Glutamatergic neuron (in vitro differentiated cells): ENCODE measurements at regions not wholly inside any gene's neighbourhood (a gene's known extent, or its start where the extent isn't known, plus 50 kb on each side); places are given as distances from the start of the nearest gene placed in this dataset.

Experiments
- DNase-seq: peaks from one replicate; pipeline ENCODE4 v3.0.0; 2022
- H3K27ac Mint-ChIP-seq: one replicate; pipeline ENCODE4 v1.8.0; 2020; ENCODE audit warnings: mild to moderate bottlenecking, mixed read lengths, inconsistent platforms; ENCODE audit not compliant: unreplicated experiment
- H3K27me3 Mint-ChIP-seq: one replicate; pipeline ENCODE4 v1.8.0; 2020; ENCODE audit warnings: mild to moderate bottlenecking, moderate library complexity, mixed read lengths, inconsistent platforms; ENCODE audit not compliant: unreplicated experiment
- H3K36me3 Mint-ChIP-seq: one replicate; pipeline ENCODE4 v1.8.0; 2020; ENCODE audit warnings: mild to moderate bottlenecking, mixed read lengths, inconsistent platforms; ENCODE audit not compliant: unreplicated experiment
- H3K4me1 Mint-ChIP-seq: one replicate; pipeline ENCODE4 v1.8.0; 2020; ENCODE audit warnings: mild to moderate bottlenecking, low read depth, mixed read lengths, inconsistent platforms; ENCODE audit not compliant: unreplicated experiment
- H3K4me3 Mint-ChIP-seq: one replicate; pipeline ENCODE4 v1.8.0; 2020; ENCODE audit warnings: mild to moderate bottlenecking, mixed read lengths, inconsistent platforms; ENCODE audit not compliant: unreplicated experiment
- H3K9me3 Mint-ChIP-seq: one replicate; pipeline ENCODE4 v1.8.0; 2020; ENCODE audit warnings: mild to moderate bottlenecking, moderate library complexity, mixed read lengths, inconsistent platforms; ENCODE audit not compliant: unreplicated experiment
- TF ChIP-seq, protein P1 (sequence below): fragments of 200-600 bp; sonication (generic); IDR thresholded peaks from one replicate; pipeline ENCODE4 v1.5.0; 2021; ENCODE audit not compliant: partially characterized antibody, unreplicated experiment

DNA sequence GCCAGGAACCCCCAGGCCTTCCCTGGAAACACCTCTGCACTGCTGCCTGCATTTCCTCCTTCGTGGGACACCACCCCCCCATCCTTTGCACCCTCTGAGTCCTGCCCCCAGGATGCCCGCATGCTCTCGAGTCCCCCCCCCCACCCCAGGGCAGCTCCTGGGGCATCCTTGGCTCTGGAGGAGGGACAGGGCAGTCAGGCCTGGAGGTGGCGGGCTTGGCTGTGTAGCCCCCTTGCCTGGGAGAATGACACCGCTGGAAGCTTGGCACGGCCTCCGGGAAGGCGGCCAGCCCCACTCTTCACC, 98.9 kb upstream of the GSE1 start:
- peaks cover 14% of the 10 kb centered on the region for H3K9me3 Mint-ChIP-seq
- no peak overlapping the region for H3K4me3 Mint-ChIP-seq
- no peak for DNase-seq
- peaks cover 11% of the 10 kb centered on the region for H3K27me3 Mint-ChIP-seq
- TF ChIP-seq, protein P1, sequence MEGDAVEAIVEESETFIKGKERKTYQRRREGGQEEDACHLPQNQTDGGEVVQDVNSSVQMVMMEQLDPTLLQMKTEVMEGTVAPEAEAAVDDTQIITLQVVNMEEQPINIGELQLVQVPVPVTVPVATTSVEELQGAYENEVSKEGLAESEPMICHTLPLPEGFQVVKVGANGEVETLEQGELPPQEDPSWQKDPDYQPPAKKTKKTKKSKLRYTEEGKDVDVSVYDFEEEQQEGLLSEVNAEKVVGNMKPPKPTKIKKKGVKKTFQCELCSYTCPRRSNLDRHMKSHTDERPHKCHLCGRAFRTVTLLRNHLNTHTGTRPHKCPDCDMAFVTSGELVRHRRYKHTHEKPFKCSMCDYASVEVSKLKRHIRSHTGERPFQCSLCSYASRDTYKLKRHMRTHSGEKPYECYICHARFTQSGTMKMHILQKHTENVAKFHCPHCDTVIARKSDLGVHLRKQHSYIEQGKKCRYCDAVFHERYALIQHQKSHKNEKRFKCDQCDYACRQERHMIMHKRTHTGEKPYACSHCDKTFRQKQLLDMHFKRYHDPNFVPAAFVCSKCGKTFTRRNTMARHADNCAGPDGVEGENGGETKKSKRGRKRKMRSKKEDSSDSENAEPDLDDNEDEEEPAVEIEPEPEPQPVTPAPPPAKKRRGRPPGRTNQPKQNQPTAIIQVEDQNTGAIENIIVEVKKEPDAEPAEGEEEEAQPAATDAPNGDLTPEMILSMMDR = no peak
- peaks cover 5% of the 10 kb centered on the region for H3K36me3 Mint-ChIP-seq
- H3K4me1 Mint-ChIP-seq = peaks cover 29% of the 10 kb centered on the region
- no peak overlapping the region for H3K27ac Mint-ChIP-seq

DNA sequence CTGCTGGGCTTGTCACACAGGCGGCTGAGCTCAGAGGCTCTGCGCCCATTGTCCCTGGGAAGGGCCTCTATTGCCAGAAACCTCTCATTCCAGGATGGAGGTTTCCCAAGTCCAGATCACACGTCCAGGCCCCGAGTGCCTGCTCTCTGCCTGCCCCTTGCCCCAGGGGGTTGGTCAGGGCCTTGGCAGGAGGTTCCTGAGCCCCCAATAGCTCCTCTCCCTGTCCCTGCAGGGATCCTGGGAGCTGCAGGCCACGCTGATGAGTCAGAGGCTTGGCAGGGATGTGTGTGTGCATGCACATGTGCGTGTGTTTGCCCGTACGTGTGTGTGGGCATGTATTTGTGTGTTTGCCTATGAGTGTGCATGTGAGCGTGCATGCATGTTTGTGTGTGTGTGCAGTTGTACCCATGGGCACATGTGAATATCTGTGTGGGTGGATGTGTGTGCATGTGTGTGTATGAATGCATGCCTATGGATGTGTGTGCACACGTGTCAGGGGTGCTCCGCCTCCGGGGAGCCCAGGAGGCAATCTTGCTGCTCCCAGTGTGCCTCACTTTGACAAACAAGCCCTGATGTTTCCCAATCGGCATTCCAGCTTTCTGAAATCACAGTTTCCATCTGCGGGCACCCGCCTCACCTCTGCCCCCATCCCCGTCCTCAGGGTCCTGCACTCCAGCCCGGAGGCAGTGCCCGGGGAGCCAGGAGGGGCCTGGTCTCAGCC, 98.4 kb upstream of the GSE1 start:
- no peak overlapping the region for H3K27ac Mint-ChIP-seq
- TF ChIP-seq, protein P1 = no peak
- no peak for DNase-seq
- peaks cover 25% of the 10 kb centered on the region for H3K4me1 Mint-ChIP-seq
- H3K27me3 Mint-ChIP-seq = peaks cover 11% of the 10 kb centered on the region
- peaks cover 9% of the 10 kb centered on the region for H3K36me3 Mint-ChIP-seq
- H3K9me3 Mint-ChIP-seq = peaks cover 14% of the 10 kb centered on the region
- no peak overlapping the region for H3K4me3 Mint-ChIP-seq

DNA sequence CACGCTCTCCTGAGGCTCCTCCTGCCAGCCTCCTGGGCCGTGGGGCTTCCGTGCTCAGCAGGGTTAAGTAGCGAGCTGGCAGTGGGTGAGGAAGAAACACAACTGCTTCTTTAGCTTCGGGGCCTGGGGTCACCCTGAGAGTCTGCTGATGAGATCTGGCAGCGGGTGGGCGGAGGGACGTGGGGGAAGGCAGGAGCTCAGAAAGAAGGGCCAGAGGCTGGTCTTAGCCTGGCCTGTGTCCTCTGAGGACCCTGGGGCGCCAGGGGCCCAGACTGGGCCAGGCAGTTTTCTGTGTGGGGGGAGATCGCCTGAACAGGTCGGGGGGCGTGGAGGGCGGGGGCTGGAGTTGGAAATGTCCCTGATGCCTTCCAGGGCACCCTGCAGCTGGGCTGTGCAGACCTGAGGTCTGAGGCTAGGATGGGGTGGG, 97.8 kb upstream of the GSE1 start:
- Mint-ChIP-seq H3K27me3 (peaks cover 11% of the 10 kb centered on the region), H3K27ac (no peak overlapping the region), H3K4me3 (no peak overlapping the region), H3K36me3 (peaks cover 9% of the 10 kb centered on the region), H3K9me3 (peaks cover 15% of the 10 kb centered on the region), H3K4me1 (peaks cover 21% of the 10 kb centered on the region)
- no peak for DNase-seq
- TF ChIP-seq, protein P1 = no peak

DNA sequence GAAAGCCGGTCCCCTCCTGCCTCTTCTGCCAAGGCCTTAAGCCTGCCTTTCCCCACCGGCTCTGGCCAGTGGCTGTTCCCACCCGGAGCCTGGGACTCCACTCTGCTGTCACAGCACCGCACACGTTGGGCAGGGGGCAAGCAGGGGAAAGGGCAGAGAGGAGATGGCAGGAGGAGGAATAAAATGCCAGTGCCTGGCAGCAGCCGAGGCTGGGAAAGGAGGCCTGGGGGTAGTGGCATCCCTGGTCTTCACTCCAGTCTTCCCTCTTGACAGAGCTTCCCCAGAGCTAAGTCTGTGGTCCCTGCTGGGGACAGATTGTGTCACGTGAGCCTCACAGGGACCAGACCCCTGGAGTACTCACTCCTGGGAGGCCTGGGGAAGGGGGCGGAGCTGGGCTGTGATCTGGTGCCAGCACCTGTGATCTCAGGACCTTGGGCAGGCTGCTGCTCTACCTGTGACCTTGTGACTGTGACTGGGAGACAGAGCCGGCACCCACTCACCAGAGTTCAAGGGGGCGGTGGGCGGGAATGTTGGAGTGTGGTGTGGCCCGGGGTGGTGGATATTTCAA, 97.2 kb upstream of the GSE1 start:
- H3K27me3 Mint-ChIP-seq = peaks cover 11% of the 10 kb centered on the region
- H3K4me1 Mint-ChIP-seq = peaks cover 18% of the 10 kb centered on the region
- TF ChIP-seq, protein P1 = no peak
- H3K36me3 Mint-ChIP-seq = peaks cover 9% of the 10 kb centered on the region
- H3K4me3 Mint-ChIP-seq = no peak overlapping the region
- no peak for DNase-seq
- peaks cover 14% of the 10 kb centered on the region for H3K9me3 Mint-ChIP-seq
- no peak overlapping the region for H3K27ac Mint-ChIP-seq

DNA sequence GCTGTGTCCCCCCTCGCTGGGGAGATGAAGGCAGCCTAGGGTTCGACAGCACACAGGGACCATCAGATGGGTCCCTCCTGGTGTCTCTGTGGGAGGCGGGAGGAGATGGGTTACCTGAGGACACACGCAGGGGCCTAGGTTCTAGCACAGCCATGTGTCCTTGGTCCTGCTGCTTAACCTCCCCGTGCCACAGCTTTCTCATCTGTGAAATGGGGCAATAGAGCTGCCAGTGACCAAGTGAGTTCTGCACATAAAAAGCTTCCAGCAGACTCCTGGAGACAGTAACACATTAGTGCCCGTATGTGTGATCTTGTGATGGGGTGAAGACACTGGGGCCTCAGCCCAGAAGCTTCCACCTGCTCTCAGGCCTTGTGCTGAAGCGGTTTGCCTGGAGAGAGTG, 96.0 kb upstream of the GSE1 start:
- Mint-ChIP-seq H3K36me3 (peaks cover 9% of the 10 kb centered on the region), H3K4me1 (peaks cover 17% of the 10 kb centered on the region), H3K4me3 (no peak overlapping the region), H3K9me3 (peaks cover 12% of the 10 kb centered on the region), H3K27ac (no peak overlapping the region), H3K27me3 (peaks cover 4% of the 10 kb centered on the region)
- DNase-seq = no peak
- TF ChIP-seq, protein P1 = no peak
